ENCODE measurements at regions not wholly inside any gene's neighbourhood (a gene's known extent, or its start where the extent isn't known, plus 50 kb on each side); places are given as distances from the start of the nearest gene placed in this dataset.

DNA sequence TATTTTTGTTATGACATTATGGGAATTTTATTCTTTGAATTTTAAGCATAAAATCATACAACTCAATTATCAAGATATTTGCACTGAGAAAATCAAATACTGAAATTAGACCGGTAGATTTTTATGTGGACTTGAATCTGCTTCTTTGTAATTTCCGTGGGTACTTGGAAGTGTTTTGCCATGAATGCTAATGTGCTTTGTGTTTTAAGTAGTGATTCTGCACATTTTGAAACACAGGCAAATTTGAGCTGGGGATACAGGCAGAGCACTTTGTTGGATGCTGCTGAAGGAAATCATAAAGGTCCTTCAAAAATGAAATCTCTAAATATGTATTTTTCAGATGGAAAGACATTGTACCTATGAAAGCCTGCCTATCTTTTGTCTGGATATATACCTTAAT, 446.3 kb upstream of the POU3F3 start:
- no peaks in the 10 kb centered on the region for H3K27me3 ChIP-seq
- DNase-seq (ENCODE audit: low spot score): no peak
- H3K4me1 ChIP-seq: no peaks in the 10 kb centered on the region
- H3K9me3 ChIP-seq: no peaks in the 10 kb centered on the region
- H3K27ac ChIP-seq: no peak overlapping the region
- H3K4me3 ChIP-seq: no peak overlapping the region
- TF ChIP-seq, protein P1, sequence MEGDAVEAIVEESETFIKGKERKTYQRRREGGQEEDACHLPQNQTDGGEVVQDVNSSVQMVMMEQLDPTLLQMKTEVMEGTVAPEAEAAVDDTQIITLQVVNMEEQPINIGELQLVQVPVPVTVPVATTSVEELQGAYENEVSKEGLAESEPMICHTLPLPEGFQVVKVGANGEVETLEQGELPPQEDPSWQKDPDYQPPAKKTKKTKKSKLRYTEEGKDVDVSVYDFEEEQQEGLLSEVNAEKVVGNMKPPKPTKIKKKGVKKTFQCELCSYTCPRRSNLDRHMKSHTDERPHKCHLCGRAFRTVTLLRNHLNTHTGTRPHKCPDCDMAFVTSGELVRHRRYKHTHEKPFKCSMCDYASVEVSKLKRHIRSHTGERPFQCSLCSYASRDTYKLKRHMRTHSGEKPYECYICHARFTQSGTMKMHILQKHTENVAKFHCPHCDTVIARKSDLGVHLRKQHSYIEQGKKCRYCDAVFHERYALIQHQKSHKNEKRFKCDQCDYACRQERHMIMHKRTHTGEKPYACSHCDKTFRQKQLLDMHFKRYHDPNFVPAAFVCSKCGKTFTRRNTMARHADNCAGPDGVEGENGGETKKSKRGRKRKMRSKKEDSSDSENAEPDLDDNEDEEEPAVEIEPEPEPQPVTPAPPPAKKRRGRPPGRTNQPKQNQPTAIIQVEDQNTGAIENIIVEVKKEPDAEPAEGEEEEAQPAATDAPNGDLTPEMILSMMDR (IDR thresholded peaks at IDR 0.05): no peak
- H3K36me3 ChIP-seq: no peaks in the 10 kb centered on the region

DNA sequence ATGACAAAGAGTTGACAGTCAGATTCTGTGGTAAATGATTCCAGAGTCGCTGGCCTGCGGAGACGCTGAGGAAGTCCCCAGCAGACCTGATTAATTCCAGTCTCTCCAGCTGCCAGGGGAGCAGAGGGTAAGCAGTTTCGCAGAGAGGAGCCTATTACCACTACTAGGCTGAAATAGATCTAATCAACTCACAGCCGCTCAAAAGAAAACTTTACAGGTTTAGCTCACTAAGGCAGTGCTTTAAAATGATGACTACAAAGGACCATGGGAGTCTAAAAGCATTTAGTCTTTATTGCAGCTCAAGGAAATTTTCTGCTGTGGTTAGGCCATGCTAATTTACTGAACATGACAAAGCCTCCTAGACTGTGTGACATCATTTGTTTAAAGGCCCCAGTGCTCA, 445.6 kb upstream of the POU3F3 start:
- H3K27ac ChIP-seq: no peak overlapping the region
- H3K4me1 ChIP-seq: no peaks in the 10 kb centered on the region
- TF ChIP-seq, protein P1 (IDR thresholded peaks at IDR 0.05): no peak
- H3K27me3 ChIP-seq: no peaks in the 10 kb centered on the region
- no peaks in the 10 kb centered on the region for H3K9me3 ChIP-seq
- DNase-seq (ENCODE audit: low spot score): no peak
- no peak overlapping the region for H3K4me3 ChIP-seq
- no peaks in the 10 kb centered on the region for H3K36me3 ChIP-seq

DNA sequence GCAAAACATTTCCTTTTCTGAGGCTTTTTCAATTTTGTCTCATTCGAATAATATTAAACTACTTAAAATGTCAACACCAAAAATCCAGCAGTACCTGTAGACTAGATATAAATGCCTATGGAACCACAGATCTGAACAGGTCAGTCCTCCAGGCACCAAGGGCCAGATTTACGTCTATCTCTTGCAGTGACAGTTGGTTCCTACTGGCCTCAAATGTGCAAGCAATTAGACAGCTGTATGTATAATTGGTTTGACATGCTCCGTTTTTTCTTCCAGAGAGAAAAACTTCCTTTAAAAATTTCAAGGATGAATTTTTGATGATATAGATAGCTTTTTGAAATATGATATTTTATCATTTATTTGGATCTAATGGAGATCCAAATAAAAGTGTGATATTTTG, 443.8 kb upstream of the POU3F3 start:
- H3K4me1 ChIP-seq: no peaks in the 10 kb centered on the region
- no peaks in the 10 kb centered on the region for H3K9me3 ChIP-seq
- H3K36me3 ChIP-seq: no peaks in the 10 kb centered on the region
- no peaks in the 10 kb centered on the region for H3K27me3 ChIP-seq
- no peak overlapping the region for H3K27ac ChIP-seq
- no peak for DNase-seq (ENCODE audit: low spot score)
- TF ChIP-seq, protein P1 (IDR thresholded peaks at IDR 0.05): no peak
- no peak overlapping the region for H3K4me3 ChIP-seq

DNA sequence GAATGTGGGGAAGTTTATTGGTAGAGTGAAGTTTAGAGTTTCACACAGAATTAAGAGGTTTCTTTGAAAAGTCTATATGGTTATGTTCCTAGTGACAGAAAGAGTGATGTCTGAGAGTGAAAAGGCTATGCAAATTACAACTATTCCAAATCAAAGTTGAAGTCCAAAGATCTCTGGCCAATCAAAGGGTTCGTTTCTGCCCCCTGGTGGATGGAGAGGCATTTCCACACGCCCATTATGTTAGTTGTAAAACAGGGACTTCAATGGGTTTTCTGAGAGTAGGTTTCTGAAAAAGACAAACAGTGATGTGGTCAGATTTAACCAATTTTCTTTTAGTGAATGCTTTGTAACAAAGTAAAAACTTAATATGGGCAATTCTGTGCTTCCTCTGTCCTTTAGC, 441.5 kb upstream of the POU3F3 start:
- TF ChIP-seq, protein P1 (IDR thresholded peaks at IDR 0.05): peak in 1 of 2 donors; percentile 46
- no peak for DNase-seq (ENCODE audit: low spot score)
- Histone ChIP-seq H3K4me3 (no peak overlapping the region), H3K36me3 (no peaks in the 10 kb centered on the region), H3K27ac (no peak overlapping the region), H3K9me3 (no peaks in the 10 kb centered on the region), H3K4me1 (no peaks in the 10 kb centered on the region), H3K27me3 (no peaks in the 10 kb centered on the region)

DNA sequence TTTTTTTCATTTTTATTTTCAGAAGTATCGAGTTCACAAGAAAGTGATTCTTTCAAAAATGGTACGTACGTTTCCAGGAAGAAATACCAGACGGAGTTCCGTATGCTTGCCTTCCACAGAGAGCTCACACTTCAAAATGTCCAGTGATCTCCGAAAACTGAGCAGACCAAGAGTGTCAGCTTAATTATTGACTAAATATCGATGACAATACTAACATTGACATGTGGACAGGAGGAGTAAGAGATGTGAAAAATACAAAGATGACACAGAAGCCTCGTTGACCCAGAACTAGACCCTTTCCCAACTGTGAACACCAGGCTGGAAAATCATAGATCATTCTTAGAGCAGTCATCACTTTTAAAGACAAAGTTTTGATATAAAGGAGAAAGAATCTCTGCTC, 440.0 kb upstream of the POU3F3 start:
- DNase-seq (ENCODE audit: low spot score): no peak
- Histone ChIP-seq H3K4me1 (no peaks in the 10 kb centered on the region), H3K9me3 (no peaks in the 10 kb centered on the region), H3K4me3 (no peak overlapping the region), H3K27ac (no peak overlapping the region), H3K36me3 (no peaks in the 10 kb centered on the region), H3K27me3 (no peaks in the 10 kb centered on the region)
- TF ChIP-seq, protein P1 (IDR thresholded peaks at IDR 0.05): no peak

DNA sequence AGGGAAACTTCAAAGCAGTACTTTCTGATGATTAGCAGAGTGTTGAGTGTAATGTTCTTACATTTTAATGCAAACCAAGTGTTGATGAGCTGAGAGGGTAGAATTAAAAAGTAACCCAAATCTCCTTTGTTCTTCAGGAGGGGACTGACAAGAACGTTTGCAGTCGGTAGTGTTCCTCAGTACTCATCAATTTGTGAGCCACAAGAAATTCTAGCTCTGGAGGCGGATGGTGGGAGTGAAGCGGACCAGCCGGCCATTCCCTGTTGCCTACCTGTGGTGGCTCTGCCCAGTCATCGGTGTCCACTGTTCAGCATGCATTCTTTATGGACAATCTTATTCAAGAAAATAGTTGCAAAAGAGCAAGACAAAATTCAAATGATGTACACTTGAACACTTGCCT, 438.6 kb upstream of the POU3F3 start:
- no peaks in the 10 kb centered on the region for H3K4me1 ChIP-seq
- no peaks in the 10 kb centered on the region for H3K36me3 ChIP-seq
- DNase-seq (ENCODE audit: low spot score): no peak
- TF ChIP-seq, protein P1 (IDR thresholded peaks at IDR 0.05): no peak
- no peaks in the 10 kb centered on the region for H3K27me3 ChIP-seq
- no peaks in the 10 kb centered on the region for H3K9me3 ChIP-seq
- H3K4me3 ChIP-seq: no peak overlapping the region
- no peak overlapping the region for H3K27ac ChIP-seq
